ENCODE measurements at regions not wholly inside any gene's neighbourhood (a gene's known extent, or its start where the extent isn't known, plus 50 kb on each side); places are given as distances from the start of the nearest gene placed in this dataset.

DNA sequence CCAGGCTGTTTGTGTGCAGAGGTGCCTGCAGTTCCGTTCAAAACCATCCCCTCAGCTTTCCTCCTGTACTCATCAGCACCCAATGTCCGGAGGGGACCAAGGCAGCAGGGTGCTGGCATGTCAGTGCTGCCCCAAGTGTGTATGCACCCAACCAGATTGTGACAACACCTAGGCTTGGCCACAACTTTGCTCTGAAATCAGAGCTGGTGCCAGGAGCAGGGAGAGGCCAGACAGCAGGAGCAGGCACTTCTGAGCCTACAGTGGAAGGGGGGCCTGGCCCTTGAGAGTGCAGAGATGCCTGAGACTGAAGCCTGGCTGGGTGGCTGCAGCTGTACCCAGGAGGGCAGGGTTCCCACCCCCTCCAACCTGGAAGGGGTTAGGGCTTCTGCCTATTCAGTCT lies 56.5 kb upstream of the RASGEF1B start:
- no peaks in the 10 kb centered on the region for H3K27me3 ChIP-seq
- TF ChIP-seq, protein P1, sequence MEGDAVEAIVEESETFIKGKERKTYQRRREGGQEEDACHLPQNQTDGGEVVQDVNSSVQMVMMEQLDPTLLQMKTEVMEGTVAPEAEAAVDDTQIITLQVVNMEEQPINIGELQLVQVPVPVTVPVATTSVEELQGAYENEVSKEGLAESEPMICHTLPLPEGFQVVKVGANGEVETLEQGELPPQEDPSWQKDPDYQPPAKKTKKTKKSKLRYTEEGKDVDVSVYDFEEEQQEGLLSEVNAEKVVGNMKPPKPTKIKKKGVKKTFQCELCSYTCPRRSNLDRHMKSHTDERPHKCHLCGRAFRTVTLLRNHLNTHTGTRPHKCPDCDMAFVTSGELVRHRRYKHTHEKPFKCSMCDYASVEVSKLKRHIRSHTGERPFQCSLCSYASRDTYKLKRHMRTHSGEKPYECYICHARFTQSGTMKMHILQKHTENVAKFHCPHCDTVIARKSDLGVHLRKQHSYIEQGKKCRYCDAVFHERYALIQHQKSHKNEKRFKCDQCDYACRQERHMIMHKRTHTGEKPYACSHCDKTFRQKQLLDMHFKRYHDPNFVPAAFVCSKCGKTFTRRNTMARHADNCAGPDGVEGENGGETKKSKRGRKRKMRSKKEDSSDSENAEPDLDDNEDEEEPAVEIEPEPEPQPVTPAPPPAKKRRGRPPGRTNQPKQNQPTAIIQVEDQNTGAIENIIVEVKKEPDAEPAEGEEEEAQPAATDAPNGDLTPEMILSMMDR (IDR thresholded peaks at IDR 0.05): no peak
- H3K36me3 ChIP-seq: no peaks in the 10 kb centered on the region
- no peak overlapping the region for H3K27ac ChIP-seq
- DNase-seq (no peak), ATAC-seq (no peak)
- intact Hi-C loops (cut with DNase I): no loop called here
- peaks cover 0 to 12% of the 10 kb centered on the region in 2 donors for H3K9me3 ChIP-seq
- no peak overlapping the region for H3K4me3 ChIP-seq
- no peaks in the 10 kb centered on the region for H3K4me1 ChIP-seq

DNA sequence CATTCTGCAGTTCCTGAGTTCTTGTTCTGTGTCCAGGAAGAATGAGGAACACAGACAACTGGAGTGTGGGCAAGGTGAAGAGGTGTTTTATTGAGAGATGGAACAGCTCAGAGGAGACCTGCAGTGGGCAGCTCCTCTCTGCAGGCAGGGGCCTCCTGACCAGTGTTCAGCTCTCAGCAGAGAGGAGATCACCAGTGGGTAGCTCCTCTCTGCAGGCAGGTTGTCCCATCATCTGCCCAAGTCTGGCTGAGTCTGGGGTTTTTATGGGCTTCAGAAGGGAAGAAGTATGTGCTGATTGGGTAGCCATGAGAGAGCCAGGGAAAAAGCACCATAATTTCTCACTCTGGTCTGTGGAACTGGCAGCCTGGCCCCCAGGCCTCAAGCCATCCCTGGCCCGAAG lies 56.0 kb upstream of the RASGEF1B start:
- Histone ChIP-seq H3K27ac (no peak overlapping the region), H3K36me3 (no peaks in the 10 kb centered on the region), H3K27me3 (no peaks in the 10 kb centered on the region), H3K4me1 (no peaks in the 10 kb centered on the region), H3K9me3 (peaks cover 0 to 12% of the 10 kb centered on the region in 2 donors), H3K4me3 (no peak overlapping the region)
- no peak for DNase-seq
- intact Hi-C loops (cut with DNase I): no loop called here
- ATAC-seq: no peak
- TF ChIP-seq, protein P1 (IDR thresholded peaks at IDR 0.05): no peak

DNA sequence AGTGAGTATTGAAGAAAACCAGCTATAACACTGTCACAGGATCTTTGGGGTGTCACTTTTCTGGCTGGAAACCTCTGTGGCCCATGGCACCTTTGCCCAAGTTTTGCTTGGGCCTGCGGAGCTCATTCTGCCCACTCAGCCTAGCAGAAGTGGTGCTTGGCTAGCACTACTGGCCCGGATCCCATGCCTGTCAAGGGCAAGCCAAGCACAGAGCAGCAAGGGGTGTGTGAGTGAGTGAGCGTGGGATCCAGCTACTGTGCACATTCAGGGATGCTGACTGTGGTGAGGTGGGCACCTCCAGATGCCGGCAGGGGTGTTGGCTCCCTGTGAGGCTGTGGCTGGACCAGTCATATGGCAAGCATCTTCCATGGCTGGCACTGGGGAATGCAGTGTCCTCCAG lies 55.4 kb upstream of the RASGEF1B start:
- DNase-seq: peak in 1 of 4 donors; percentile 78
- Histone ChIP-seq H3K9me3 (peaks cover 0 to 12% of the 10 kb centered on the region in 2 donors), H3K4me1 (no peaks in the 10 kb centered on the region), H3K27me3 (no peaks in the 10 kb centered on the region), H3K4me3 (no peak overlapping the region), H3K36me3 (no peaks in the 10 kb centered on the region), H3K27ac (no peak overlapping the region)
- TF ChIP-seq, protein P1 (IDR thresholded peaks at IDR 0.05): no peak
- peak; percentile 91 for ATAC-seq
- intact Hi-C loops (cut with DNase I): no loop called here

DNA sequence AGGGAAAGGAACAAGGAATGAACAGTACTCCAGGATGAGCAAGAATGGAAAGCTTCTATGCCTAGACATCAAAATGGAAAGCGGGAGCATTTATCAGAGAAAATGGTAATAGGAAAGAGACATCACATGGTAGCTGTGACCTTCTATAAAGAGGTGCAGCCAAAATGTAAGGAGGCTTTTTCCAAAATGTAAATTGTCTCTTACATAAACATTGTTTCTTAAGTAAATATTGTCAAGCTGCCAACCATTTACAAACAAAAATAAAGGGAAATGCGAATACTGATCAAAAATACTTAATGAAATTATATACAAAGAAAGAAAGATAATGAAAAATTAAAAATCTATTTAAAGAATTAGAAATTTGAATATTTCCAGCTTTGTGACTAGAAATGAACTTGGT lies 55.0 kb upstream of the RASGEF1B start:
- Histone ChIP-seq H3K4me3 (no peak overlapping the region), H3K9me3 (peaks cover 0 to 12% of the 10 kb centered on the region in 2 donors), H3K27me3 (no peaks in the 10 kb centered on the region), H3K4me1 (no peaks in the 10 kb centered on the region), H3K27ac (no peak overlapping the region), H3K36me3 (no peaks in the 10 kb centered on the region)
- intact Hi-C loops (cut with DNase I): no loop called here
- DNase-seq (no peak), ATAC-seq (no peak)
- TF ChIP-seq, protein P1 (IDR thresholded peaks at IDR 0.05): no peak

DNA sequence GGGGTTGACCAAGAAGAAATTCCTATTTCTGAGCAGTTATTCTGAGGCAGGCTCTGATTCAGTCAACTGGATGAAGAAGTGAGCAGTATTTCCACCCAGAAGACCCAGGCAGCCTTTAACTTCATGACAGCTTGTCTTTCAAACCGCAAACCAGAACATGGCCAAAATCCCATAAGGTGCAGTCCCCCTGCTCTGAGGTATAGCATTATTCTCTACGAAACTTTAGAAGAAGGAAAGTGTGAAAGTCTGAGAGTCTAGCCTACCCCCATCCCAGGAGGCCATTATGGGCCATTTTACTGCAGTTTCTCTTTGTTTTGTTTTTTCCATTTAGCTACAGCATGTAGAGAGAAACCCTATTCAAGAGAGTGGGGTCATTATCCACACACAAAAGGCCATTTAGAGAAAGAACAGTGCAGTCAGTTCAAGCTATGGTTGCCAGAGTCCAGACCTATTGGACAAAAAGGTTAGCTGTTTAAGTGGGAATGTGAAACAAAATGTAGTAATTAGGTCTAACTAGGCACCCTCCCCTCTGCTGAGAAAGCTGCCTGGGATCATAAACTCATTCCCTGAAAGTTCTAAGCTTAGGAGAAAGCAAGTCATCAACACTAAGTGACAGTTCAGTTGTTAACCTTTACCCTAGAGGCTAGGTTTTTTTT lies 52.1 kb upstream of the RASGEF1B start:
- Histone ChIP-seq H3K9me3 (peaks cover 0 to 12% of the 10 kb centered on the region in 2 donors), H3K4me3 (no peak overlapping the region), H3K27ac (no peak overlapping the region), H3K36me3 (no peaks in the 10 kb centered on the region), H3K4me1 (peaks cover 0 to 4% of the 10 kb centered on the region in 2 donors), H3K27me3 (no peaks in the 10 kb centered on the region)
- intact Hi-C loops (cut with DNase I): no loop called here
- TF ChIP-seq, protein P1 (IDR thresholded peaks at IDR 0.05): no peak
- ATAC-seq (no peak), DNase-seq (no peak)
